ENCODE measurements at regions not wholly inside any gene's neighbourhood (a gene's known extent, or its start where the extent isn't known, plus 50 kb on each side); places are given as distances from the start of the nearest gene placed in this dataset.

- Histone ChIP-seq H3K79me1 (ENCODE audit: low read depth in 1 of 2, low read length in 2 of 2) (no peaks in the 10 kb centered on the region), H3K4me3 (ENCODE audit: insufficient read depth, low read depth, low read length) (no peak overlapping the region), H4K91ac (ENCODE audit: insufficient read depth, low read depth, low read length) (no peak overlapping the region), H2AK5ac (ENCODE audit: low read depth, low read length) (no peak overlapping the region), H3K9ac (ENCODE audit: low read depth, low read length) (no peak overlapping the region), H2AFZ (replicated peaks; ENCODE audit: low read length, poor library complexity) (no peak overlapping the region), H3K27me3 (ENCODE audit: control insufficient read depth, insufficient read depth, low read length) (no peaks in the 10 kb centered on the region), H3K23ac (ENCODE audit: low read depth, low read length) (no peak overlapping the region), H3K27ac (ENCODE audit: insufficient read depth, low read length) (no peak overlapping the region), H4K5ac (ENCODE audit: low read depth, low read length) (no peak overlapping the region), H2AK9ac (replicated peaks; ENCODE audit: low read depth, low read length, poor library complexity) (no peak overlapping the region), H3K4ac (ENCODE audit: low read depth, low read length) (no peak overlapping the region), H3K4me2 (ENCODE audit: low read depth, low read length) (no peak overlapping the region), H4K8ac (ENCODE audit: low read depth in 2 of 2, low read length in 2 of 2) (no peak overlapping the region), H2BK15ac (ENCODE audit: low read depth, low read length) (no peak overlapping the region), H3K56ac (ENCODE audit: extremely low read depth, insufficient read depth, low read length) (no peak overlapping the region), H3K9me3 (ENCODE audit: control insufficient read depth, insufficient read depth, low read length) (peaks cover 9% of the 10 kb centered on the region; the same call in 1 of the 2 replicates), H2BK120ac (ENCODE audit: low read depth, low read length) (no peak overlapping the region), H3K36me3 (ENCODE audit: control insufficient read depth, insufficient read depth, low read length) (no peaks in the 10 kb centered on the region), H3K4me1 (ENCODE audit: control insufficient read depth, insufficient read depth, low read length) (no peaks in the 10 kb centered on the region), H3K18ac (ENCODE audit: low read depth, low read length) (no peak overlapping the region), H2BK5ac (ENCODE audit: low read depth, low read length, poor library complexity, severe bottlenecking) (no peak overlapping the region), H3K14ac (replicated peaks; ENCODE audit: low read depth, low read length) (no peak overlapping the region), H3K9me1 (ENCODE audit: insufficient read depth, low read length) (no peaks in the 10 kb centered on the region), H2BK20ac (ENCODE audit: low read depth, low read length) (no peak overlapping the region), H4K20me1 (ENCODE audit: insufficient read depth, low read length) (no peaks in the 10 kb centered on the region)
- ATAC-seq (ENCODE audit: low read depth) = no peak
- no TSS peak for BruUV-seq (replicated peaks)
- in situ Hi-C loops (cut with MboI; ENCODE audit: low sequenced_read_pairs) = no loop called here
- no peak for DNase-seq
- CTCF ChIA-PET = no interaction called here
- no CpG with 5 or more reads among the region's 1 CpG for WGBS, 2 experiments (ENCODE audit: extremely low coverage in 2 of 2, insufficient read length in 1 of 2)
- POLR2A ChIA-PET (ENCODE audit: unreplicated experiment) = no interaction called here
- dilution Hi-C loops (cut with HindIII; ENCODE audit: low sequenced_read_pairs, unreplicated experiment) = no loop called here
- no peak for TF ChIP-seq ELK1 (IDR thresholded peaks at IDR 0.05; ENCODE audit: borderline replicate concordance, low read depth, low read length)
- TF ChIP-seq USF2 (IDR thresholded peaks at IDR 0.05; ENCODE audit: low read depth, low read length) = no peak
- TF ChIP-seq RFX5 (IDR thresholded peaks at IDR 0.05; ENCODE audit: low read depth, low read length) = no peak
- TF ChIP-seq BHLHE40 (IDR thresholded peaks at IDR 0.05; ENCODE audit: low read depth, low read length) = no peak
- no peak for TF ChIP-seq MAZ (IDR thresholded peaks at IDR 0.05; ENCODE audit: borderline replicate concordance, low read depth, low read length)
- TF ChIP-seq MAFK (IDR thresholded peaks at IDR 0.05; ENCODE audit: low read depth, low read length) = no peak
- no peak for TF ChIP-seq NFE2L2 (IDR thresholded peaks at IDR 0.05; ENCODE audit: low read depth, low read length)
- TF ChIP-seq RCOR1 (IDR thresholded peaks at IDR 0.05; ENCODE audit: insufficient replicate concordance, low read length) = no peak
- TF ChIP-seq CEBPB (IDR thresholded peaks at IDR 0.05; ENCODE audit: low read depth, low read length) = no peak
- TF ChIP-seq CTCF (conservative IDR thresholded peaks at IDR 0.05; ENCODE audit: low read depth, low read length) = no peak
- intact Hi-C loops (cut with micrococcal nuclease) = no loop called here
Observed at GRCh38 chr7:52652621-52653020, 382.8 kb upstream of the POM121L12 start.
